Neural cell (in vitro differentiated cells): ENCODE measurements at regions not wholly inside any gene's neighbourhood (a gene's known extent, or its start where the extent isn't known, plus 50 kb on each side); places are given as distances from the start of the nearest gene placed in this dataset.

ENCODE experiments used
- H2AFZ ChIP-seq: fragments of 200-600, 300-800 bp; sonication (generic), shearing (Covaris generic); 2 replicates; pipeline ENCODE4 v1.6.0; 2014; ENCODE audit warnings: low read depth, mild to moderate bottlenecking, antibody characterized with exemption, low read length, moderate library complexity
- H3F3A ChIP-seq: fragments of 200-600 bp; shearing (Covaris generic); 2 replicates; pipeline ENCODE4 v1.6.1; 2016; ENCODE audit warnings: mild to moderate bottlenecking, moderate library complexity, mixed read lengths, antibody characterized with exemption, low read length; ENCODE audit not compliant: insufficient read depth, poor library complexity, severe bottlenecking
- H3K27ac ChIP-seq: fragments of 200-600, 300-800 bp; sonication (generic), shearing (Covaris generic); 2 replicates; pipeline ENCODE4 v1.5.1; 2014; ENCODE audit warnings: mild to moderate bottlenecking, low read length, moderate library complexity
- H3K27me3 ChIP-seq: fragments of 300-800, 200-600 bp; sonication (generic), shearing (Covaris generic); 2 replicates; pipeline ENCODE4 v1.6.0; 2014; ENCODE audit warnings: mild to moderate bottlenecking, low read depth, low read length, moderate library complexity; ENCODE audit not compliant: insufficient read depth
- H3K36me3 ChIP-seq: fragments of 300-800, 200-600 bp; sonication (generic), shearing (Covaris generic); 2 replicates; pipeline ENCODE4 v1.5.1; 2014; ENCODE audit warnings: mild to moderate bottlenecking, antibody characterized with exemption, low read length, moderate library complexity; ENCODE audit not compliant: insufficient read depth
- H3K4me2 ChIP-seq: fragments of 300-800, 200-600 bp; sonication (generic), shearing (Covaris generic); 2 replicates; pipeline ENCODE4 v1.6.0; 2014; ENCODE audit warnings: mild to moderate bottlenecking, low read length
- H3K4me3 ChIP-seq: fragments of 300-800, 200-600 bp; sonication (generic), shearing (Covaris generic); 2 replicates; pipeline ENCODE4 v1.5.1; 2014; ENCODE audit warnings: mild to moderate bottlenecking, low read length, moderate library complexity
- H3K79me2 ChIP-seq: fragments of 200-600 bp; shearing (Covaris generic); replicated peaks from 2 replicates; pipeline ENCODE4 v1.6.0; 2014; ENCODE audit warnings: mild to moderate bottlenecking, low read length, moderate library complexity; ENCODE audit not compliant: insufficient read depth
- H3K9ac ChIP-seq: fragments of 300-800, 200-600 bp; sonication (generic), shearing (Covaris generic); 2 replicates; pipeline ENCODE4 v1.6.1; 2016; ENCODE audit warnings: mild to moderate bottlenecking, low read length, mixed read lengths
- H3K9me2 ChIP-seq: fragments of 200-600 bp; shearing (Covaris generic); 2 replicates; pipeline ENCODE4 v1.6.1; 2016; ENCODE audit warnings: mild to moderate bottlenecking, low read length, mixed read lengths; ENCODE audit not compliant: insufficient read depth
- H3K9me3 ChIP-seq: fragments of 200-600, 300-800 bp; sonication (generic), shearing (Covaris generic); 2 replicates; pipeline ENCODE4 v1.6.1; 2016; ENCODE audit warnings: mild to moderate bottlenecking, mixed run types, low read length, moderate library complexity, mixed read lengths
- H4K20me1 ChIP-seq: fragments of 200-600 bp; shearing (Covaris generic); 2 replicates; pipeline ENCODE4 v1.6.1; 2016; ENCODE audit warnings: mild to moderate bottlenecking, mixed run types; ENCODE audit not compliant: insufficient read depth
- EP300 ChIP-seq: fragments of 450-650 bp; conservative IDR thresholded peaks from 2 replicates; pipeline ENCODE4 v1.6.1; 2014; ENCODE audit warnings: antibody characterized with exemption, mild to moderate bottlenecking, moderate library complexity; ENCODE audit not compliant: poor library complexity, severe bottlenecking
- EZH2 ChIP-seq: fragments of 200-600, 300-800 bp; shearing (Covaris generic), sonication (generic); IDR thresholded peaks from 2 replicates; pipeline ENCODE4 v1.6.1; 2014; ENCODE audit warnings: antibody characterized with exemption, low read length, borderline replicate concordance, mild to moderate bottlenecking; ENCODE audit not compliant: insufficient read depth, poor library complexity, severe bottlenecking
- MXI1 ChIP-seq: fragments of 450-650 bp; conservative IDR thresholded peaks from 2 replicates; pipeline ENCODE4 v1.6.1; 2014; ENCODE audit warnings: antibody characterized with exemption, mild to moderate bottlenecking; ENCODE audit not compliant: poor library complexity, severe bottlenecking
- POLR2AphosphoS5 ChIP-seq: IDR thresholded peaks from 2 replicates; pipeline ENCODE4 v1.6.1; 2012
- RAD21 ChIP-seq: fragments of 450-650 bp; conservative IDR thresholded peaks from 2 replicates; pipeline ENCODE4 v1.6.1; 2014; ENCODE audit warnings: antibody characterized with exemption, mild to moderate bottlenecking, moderate library complexity
- SMC3 ChIP-seq: fragments of 450-650 bp; conservative IDR thresholded peaks from 2 replicates; pipeline ENCODE4 v1.6.1; 2014; ENCODE audit warnings: antibody characterized with exemption, mild to moderate bottlenecking, moderate library complexity; ENCODE audit not compliant: poor library complexity
- TAF1 ChIP-seq: IDR thresholded peaks from 2 replicates; pipeline ENCODE4 v1.6.1; 2012; ENCODE audit warnings: low read depth
- TF ChIP-seq, protein P1 (sequence below): IDR thresholded peaks from 2 replicates; pipeline ENCODE4 v1.6.1; 2012; ENCODE audit warnings: borderline replicate concordance
- TF ChIP-seq, protein P2 (sequence below): fragments of 450-650 bp; IDR thresholded peaks from 2 replicates; pipeline ENCODE4 v1.5.1; 2014; ENCODE audit warnings: antibody characterized with exemption, mild to moderate bottlenecking, moderate library complexity; ENCODE audit not compliant: poor library complexity, severe bottlenecking

DNA sequence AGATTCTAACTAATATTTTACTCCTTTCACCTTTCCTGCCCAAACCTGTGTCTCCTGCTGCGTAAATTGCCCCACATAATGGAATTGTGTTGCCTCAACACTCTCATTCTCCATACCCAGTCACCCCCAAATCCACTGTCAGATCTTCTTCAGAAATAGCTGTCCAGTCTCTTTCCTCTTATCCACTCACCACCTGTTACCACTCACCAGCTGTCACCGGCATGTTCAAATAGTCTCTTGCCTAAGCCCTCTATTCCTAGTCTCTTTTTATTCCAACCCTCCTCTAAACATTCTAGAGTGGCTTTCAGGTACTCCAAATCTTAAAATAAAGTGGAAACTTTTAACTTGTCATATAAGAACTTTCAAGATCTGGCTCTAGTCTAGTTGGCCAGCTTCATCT, 262.0 kb upstream of the FBXL7 start:
- no peaks in the 10 kb centered on the region for H3K79me2 ChIP-seq
- no peaks in the 10 kb centered on the region for H3F3A ChIP-seq
- H3K4me2 ChIP-seq: no peak overlapping the region
- no peaks in the 10 kb centered on the region for H4K20me1 ChIP-seq
- H3K27me3 ChIP-seq: no peaks in the 10 kb centered on the region
- no peak overlapping the region for H3K27ac ChIP-seq
- peaks cover 4% of the 10 kb centered on the region for H3K9me3 ChIP-seq
- TF ChIP-seq EP300 (no peak), SMC3 (no peak), RAD21 (no peak), MXI1 (no peak), EZH2 (no peak), POLR2AphosphoS5 (no peak), TAF1 (no peak)
- TF ChIP-seq, protein P1, sequence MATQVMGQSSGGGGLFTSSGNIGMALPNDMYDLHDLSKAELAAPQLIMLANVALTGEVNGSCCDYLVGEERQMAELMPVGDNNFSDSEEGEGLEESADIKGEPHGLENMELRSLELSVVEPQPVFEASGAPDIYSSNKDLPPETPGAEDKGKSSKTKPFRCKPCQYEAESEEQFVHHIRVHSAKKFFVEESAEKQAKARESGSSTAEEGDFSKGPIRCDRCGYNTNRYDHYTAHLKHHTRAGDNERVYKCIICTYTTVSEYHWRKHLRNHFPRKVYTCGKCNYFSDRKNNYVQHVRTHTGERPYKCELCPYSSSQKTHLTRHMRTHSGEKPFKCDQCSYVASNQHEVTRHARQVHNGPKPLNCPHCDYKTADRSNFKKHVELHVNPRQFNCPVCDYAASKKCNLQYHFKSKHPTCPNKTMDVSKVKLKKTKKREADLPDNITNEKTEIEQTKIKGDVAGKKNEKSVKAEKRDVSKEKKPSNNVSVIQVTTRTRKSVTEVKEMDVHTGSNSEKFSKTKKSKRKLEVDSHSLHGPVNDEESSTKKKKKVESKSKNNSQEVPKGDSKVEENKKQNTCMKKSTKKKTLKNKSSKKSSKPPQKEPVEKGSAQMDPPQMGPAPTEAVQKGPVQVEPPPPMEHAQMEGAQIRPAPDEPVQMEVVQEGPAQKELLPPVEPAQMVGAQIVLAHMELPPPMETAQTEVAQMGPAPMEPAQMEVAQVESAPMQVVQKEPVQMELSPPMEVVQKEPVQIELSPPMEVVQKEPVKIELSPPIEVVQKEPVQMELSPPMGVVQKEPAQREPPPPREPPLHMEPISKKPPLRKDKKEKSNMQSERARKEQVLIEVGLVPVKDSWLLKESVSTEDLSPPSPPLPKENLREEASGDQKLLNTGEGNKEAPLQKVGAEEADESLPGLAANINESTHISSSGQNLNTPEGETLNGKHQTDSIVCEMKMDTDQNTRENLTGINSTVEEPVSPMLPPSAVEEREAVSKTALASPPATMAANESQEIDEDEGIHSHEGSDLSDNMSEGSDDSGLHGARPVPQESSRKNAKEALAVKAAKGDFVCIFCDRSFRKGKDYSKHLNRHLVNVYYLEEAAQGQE: no peak
- TF ChIP-seq, protein P2, sequence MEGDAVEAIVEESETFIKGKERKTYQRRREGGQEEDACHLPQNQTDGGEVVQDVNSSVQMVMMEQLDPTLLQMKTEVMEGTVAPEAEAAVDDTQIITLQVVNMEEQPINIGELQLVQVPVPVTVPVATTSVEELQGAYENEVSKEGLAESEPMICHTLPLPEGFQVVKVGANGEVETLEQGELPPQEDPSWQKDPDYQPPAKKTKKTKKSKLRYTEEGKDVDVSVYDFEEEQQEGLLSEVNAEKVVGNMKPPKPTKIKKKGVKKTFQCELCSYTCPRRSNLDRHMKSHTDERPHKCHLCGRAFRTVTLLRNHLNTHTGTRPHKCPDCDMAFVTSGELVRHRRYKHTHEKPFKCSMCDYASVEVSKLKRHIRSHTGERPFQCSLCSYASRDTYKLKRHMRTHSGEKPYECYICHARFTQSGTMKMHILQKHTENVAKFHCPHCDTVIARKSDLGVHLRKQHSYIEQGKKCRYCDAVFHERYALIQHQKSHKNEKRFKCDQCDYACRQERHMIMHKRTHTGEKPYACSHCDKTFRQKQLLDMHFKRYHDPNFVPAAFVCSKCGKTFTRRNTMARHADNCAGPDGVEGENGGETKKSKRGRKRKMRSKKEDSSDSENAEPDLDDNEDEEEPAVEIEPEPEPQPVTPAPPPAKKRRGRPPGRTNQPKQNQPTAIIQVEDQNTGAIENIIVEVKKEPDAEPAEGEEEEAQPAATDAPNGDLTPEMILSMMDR: no peak
- H2AFZ ChIP-seq: no peak overlapping the region
- H3K9ac ChIP-seq: no peak overlapping the region
- no peaks in the 10 kb centered on the region for H3K36me3 ChIP-seq
- no peak overlapping the region for H3K4me3 ChIP-seq
- H3K9me2 ChIP-seq: no peaks in the 10 kb centered on the region

DNA sequence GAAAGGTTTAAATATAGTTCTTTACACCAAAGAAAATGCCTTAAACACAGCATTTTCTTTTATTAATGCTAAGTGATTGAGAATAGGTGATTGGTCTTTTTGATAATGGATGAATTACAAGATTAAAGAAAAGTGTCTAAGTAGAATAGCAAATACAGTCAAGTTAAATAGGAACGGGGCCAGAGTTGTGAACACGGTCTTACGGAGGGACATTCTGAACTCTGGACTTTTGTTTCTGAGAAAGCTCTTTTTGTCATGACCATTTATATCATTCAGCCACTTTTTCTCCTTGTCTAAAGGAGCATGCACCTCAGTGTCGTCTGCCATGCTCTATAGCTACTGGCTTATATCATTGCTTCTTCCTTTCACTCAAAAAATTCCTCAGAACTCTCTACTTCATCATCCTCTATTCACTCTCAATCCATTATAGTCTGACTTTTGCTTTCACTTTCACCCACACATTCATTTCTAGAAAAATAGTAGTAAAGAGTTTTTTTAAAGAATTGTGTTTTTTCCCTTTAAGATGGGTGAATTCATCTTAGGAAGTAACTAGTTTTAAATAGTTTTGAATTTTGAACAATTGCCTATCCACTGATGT, 263.0 kb upstream of the FBXL7 start:
- no peaks in the 10 kb centered on the region for H3K9me2 ChIP-seq
- H3F3A ChIP-seq: no peaks in the 10 kb centered on the region
- H2AFZ ChIP-seq: no peak overlapping the region
- peaks cover 4% of the 10 kb centered on the region for H3K9me3 ChIP-seq
- no peak for TF ChIP-seq EZH2
- H4K20me1 ChIP-seq: no peaks in the 10 kb centered on the region
- no peak overlapping the region for H3K9ac ChIP-seq
- no peaks in the 10 kb centered on the region for H3K27me3 ChIP-seq
- no peaks in the 10 kb centered on the region for H3K79me2 ChIP-seq
- no peak overlapping the region for H3K4me3 ChIP-seq
- H3K4me2 ChIP-seq: no peak overlapping the region
- no peak overlapping the region for H3K27ac ChIP-seq
- no peaks in the 10 kb centered on the region for H3K36me3 ChIP-seq

DNA sequence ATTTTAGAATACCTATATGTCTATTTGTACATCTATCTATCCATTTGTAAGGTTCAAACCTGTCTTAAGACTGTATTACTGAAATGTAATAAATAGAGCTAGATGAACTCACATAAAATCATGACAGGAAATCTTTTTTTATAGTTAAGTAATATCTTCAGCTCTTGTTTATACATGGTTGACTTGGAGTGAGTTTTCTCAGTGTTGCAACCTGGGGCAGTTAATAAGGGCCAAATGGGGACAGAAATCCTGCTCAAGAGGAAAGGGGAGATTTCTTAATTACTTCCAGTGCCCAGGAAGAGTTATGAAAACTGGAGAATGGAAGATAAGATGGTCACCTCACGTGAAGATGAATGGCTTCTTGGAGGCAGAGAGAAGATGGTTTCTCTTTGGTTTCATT, 265.1 kb upstream of the FBXL7 start:
- Histone ChIP-seq H3K4me2 (no peak overlapping the region), H3K36me3 (no peaks in the 10 kb centered on the region), H3F3A (no peaks in the 10 kb centered on the region), H3K9me2 (no peaks in the 10 kb centered on the region), H4K20me1 (no peaks in the 10 kb centered on the region), H3K9me3 (no peaks in the 10 kb centered on the region), H3K9ac (no peak overlapping the region), H3K4me3 (no peak overlapping the region), H3K79me2 (no peaks in the 10 kb centered on the region), H3K27me3 (no peaks in the 10 kb centered on the region), H2AFZ (no peak overlapping the region), H3K27ac (no peak overlapping the region)
- no peak for TF ChIP-seq MXI1
- TF ChIP-seq EZH2: no peak
- no peak for TF ChIP-seq EP300
- TF ChIP-seq, protein P2: no peak
- TF ChIP-seq RAD21: no peak
- no peak for TF ChIP-seq POLR2AphosphoS5
- TF ChIP-seq, protein P1: no peak
- no peak for TF ChIP-seq SMC3
- TF ChIP-seq TAF1: no peak
